ENCODE measurements at regions not wholly inside any gene's neighbourhood (a gene's known extent, or its start where the extent isn't known, plus 50 kb on each side); places are given as distances from the start of the nearest gene placed in this dataset.

- TF ChIP-seq, protein P1, sequence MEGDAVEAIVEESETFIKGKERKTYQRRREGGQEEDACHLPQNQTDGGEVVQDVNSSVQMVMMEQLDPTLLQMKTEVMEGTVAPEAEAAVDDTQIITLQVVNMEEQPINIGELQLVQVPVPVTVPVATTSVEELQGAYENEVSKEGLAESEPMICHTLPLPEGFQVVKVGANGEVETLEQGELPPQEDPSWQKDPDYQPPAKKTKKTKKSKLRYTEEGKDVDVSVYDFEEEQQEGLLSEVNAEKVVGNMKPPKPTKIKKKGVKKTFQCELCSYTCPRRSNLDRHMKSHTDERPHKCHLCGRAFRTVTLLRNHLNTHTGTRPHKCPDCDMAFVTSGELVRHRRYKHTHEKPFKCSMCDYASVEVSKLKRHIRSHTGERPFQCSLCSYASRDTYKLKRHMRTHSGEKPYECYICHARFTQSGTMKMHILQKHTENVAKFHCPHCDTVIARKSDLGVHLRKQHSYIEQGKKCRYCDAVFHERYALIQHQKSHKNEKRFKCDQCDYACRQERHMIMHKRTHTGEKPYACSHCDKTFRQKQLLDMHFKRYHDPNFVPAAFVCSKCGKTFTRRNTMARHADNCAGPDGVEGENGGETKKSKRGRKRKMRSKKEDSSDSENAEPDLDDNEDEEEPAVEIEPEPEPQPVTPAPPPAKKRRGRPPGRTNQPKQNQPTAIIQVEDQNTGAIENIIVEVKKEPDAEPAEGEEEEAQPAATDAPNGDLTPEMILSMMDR (IDR thresholded peaks at IDR 0.05), result no peak
- TF ChIP-seq POLR2A (IDR thresholded peaks at IDR 0.05), result no peak
Measured at GRCh38 chr7:73948287-73948686, 79.7 kb upstream of the ELN start.

All from vagina (tissue), 2 donors.